Left ventricle myocardium inferior (tissue), 1 donor: ENCODE measurements at regions not wholly inside any gene's neighbourhood (a gene's known extent, or its start where the extent isn't known, plus 50 kb on each side); places are given as distances from the start of the nearest gene placed in this dataset.

Source experiments
- DNase-seq: peaks from one replicate; pipeline ENCODE4 v3.0.0-alpha.2; 2020
- H3K27ac ChIP-seq: fragments of 200-600 bp; replicated peaks from 2 replicates; pipeline ENCODE4 v1.8.0; 2021
- H3K27me3 ChIP-seq: fragments of 200-600 bp; 2 replicates; pipeline ENCODE4 v1.8.0; 2021; ENCODE audit warnings: low read depth
- H3K36me3 ChIP-seq: fragments of 200-600 bp; 2 replicates; pipeline ENCODE4 v1.8.0; 2021
- H3K4me1 ChIP-seq: fragments of 200-600 bp; 2 replicates; pipeline ENCODE4 v1.8.0; 2021
- H3K4me3 ChIP-seq: fragments of 200-600 bp; 2 replicates; pipeline ENCODE4 v1.8.0; 2021; ENCODE audit warnings: mild to moderate bottlenecking, moderate library complexity
- H3K9me3 ChIP-seq: fragments of 200-600 bp; replicated peaks from 2 replicates; pipeline ENCODE4 v1.8.0; 2021
- intact Hi-C: fragments of 100-400 bp; cut with micrococcal nuclease; formaldehyde crosslinking; loops from one replicate; pipeline ENCODE4 v1.11.0; 2022
- TF ChIP-seq, protein P1 (sequence below): fragments of 200-600 bp; IDR thresholded peaks from 2 replicates; pipeline ENCODE4 v1.8.0; 2021; ENCODE audit warnings: antibody characterized with exemption, mild to moderate bottlenecking, borderline replicate concordance
- donor health status: DM: no; HTN: yes; CAD: no; lungs with severe emphysema.

DNA sequence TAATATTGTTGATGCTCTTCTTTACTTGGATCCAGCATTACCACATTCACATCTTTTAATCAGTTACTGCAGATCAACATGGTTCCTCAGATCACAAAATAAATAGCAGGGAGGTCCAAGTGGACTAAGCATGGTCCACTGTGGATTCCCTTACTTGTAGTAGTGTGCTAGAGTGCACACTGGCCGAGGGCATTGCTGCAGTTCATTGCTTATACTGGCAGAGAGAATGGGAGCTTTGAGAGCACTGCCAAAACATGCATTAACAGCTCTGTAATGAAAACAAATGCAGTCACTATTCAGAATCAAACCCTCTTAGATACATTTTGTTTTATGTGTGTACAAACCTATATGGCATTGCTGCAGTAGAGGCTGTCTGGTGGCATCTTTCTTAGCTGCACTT lies 471.5 kb downstream of the CD109 start:
- Histone ChIP-seq H3K4me3 (no peak overlapping the region), H3K27me3 (no peaks in the 10 kb centered on the region), H3K36me3 (no peaks in the 10 kb centered on the region), H3K9me3 (no peaks in the 10 kb centered on the region), H3K27ac (peak overlapping the region; percentile 39), H3K4me1 (peaks cover 12% of the 10 kb centered on the region)
- DNase-seq, result no peak
- TF ChIP-seq, protein P1, sequence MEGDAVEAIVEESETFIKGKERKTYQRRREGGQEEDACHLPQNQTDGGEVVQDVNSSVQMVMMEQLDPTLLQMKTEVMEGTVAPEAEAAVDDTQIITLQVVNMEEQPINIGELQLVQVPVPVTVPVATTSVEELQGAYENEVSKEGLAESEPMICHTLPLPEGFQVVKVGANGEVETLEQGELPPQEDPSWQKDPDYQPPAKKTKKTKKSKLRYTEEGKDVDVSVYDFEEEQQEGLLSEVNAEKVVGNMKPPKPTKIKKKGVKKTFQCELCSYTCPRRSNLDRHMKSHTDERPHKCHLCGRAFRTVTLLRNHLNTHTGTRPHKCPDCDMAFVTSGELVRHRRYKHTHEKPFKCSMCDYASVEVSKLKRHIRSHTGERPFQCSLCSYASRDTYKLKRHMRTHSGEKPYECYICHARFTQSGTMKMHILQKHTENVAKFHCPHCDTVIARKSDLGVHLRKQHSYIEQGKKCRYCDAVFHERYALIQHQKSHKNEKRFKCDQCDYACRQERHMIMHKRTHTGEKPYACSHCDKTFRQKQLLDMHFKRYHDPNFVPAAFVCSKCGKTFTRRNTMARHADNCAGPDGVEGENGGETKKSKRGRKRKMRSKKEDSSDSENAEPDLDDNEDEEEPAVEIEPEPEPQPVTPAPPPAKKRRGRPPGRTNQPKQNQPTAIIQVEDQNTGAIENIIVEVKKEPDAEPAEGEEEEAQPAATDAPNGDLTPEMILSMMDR, result no peak
- intact Hi-C loops, result no loop called here

DNA sequence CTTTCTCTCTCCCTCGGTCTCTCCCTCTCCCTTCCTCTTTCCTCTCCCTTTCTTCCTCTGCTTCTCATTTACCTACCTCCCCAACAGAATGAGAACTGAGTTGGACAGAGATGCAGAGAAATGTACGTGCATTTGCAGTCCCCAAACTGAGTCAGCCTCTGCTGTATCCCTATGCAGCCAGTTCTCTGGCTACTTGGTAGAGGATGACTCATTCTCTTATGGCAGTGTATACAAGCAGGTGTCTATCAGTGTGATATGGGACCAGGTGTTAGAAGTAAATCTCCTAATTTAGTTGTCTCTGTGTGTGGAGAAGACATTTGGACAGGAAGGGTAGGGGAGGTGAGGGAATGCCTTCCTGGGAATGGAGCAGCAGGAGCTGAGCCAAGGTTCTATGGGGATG lies 470.8 kb downstream of the CD109 start:
- DNase-seq, result no peak
- intact Hi-C loops, result no loop called here
- H3K4me1 ChIP-seq, result peaks cover 12% of the 10 kb centered on the region
- H3K9me3 ChIP-seq, result no peaks in the 10 kb centered on the region
- no peak overlapping the region for H3K27ac ChIP-seq
- H3K4me3 ChIP-seq, result no peak overlapping the region
- H3K27me3 ChIP-seq, result no peaks in the 10 kb centered on the region
- no peaks in the 10 kb centered on the region for H3K36me3 ChIP-seq
- TF ChIP-seq, protein P1, result no peak

DNA sequence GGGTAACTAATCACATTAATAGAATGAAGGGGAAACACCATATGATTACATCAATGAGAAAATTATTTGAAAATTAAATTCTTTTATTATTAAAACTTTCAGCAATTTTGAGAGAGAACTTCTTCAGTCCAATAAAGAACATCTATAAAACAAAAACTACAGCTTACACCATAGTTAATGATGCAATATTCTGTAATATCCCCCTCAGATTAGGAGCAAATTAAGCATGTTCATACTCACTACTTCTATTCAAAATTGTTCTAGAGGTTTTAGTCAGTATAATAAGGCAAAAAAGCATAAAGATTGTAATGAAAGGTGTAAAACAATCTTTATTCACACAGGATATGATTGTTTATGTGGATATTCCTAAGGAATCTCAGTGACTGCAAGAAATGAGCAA lies 465.4 kb downstream of the CD109 start:
- TF ChIP-seq, protein P1, result no peak
- intact Hi-C loops, result no loop called here
- no peak overlapping the region for H3K27ac ChIP-seq
- no peaks in the 10 kb centered on the region for H3K36me3 ChIP-seq
- no peaks in the 10 kb centered on the region for H3K4me1 ChIP-seq
- H3K27me3 ChIP-seq, result no peaks in the 10 kb centered on the region
- DNase-seq, result no peak
- H3K4me3 ChIP-seq, result no peak overlapping the region
- H3K9me3 ChIP-seq, result peaks cover 16% of the 10 kb centered on the region

DNA sequence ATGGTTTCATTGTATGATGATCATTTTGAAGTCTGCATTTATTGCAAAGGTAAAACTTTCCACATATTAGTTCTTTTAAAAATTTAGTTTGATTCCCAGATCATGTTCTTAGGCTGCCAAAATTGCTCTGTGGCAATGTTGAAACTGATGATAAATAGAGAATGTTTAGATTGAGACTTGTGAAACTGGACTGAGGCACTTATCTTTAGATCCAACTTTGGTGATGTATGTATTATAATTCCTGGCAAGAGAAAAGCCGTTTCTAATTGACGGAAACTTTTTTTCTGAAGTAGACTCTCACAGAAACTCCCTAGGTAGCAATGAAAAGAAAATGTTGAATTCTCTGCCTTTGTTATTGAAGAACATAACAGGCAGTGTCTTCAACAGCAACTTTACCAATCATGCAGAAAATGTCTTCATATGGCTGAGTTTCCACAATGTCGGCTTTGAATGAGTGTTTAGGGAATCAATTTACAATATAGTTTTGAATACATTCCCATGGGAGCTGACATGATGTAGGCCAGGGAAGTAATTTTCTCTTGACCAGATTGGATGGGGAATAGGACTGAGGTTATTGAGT lies 456.2 kb downstream of the CD109 start:
- Histone ChIP-seq H3K27ac (no peak overlapping the region), H3K4me1 (no peaks in the 10 kb centered on the region), H3K36me3 (no peaks in the 10 kb centered on the region), H3K27me3 (no peaks in the 10 kb centered on the region), H3K4me3 (no peak overlapping the region), H3K9me3 (no peaks in the 10 kb centered on the region)
- TF ChIP-seq, protein P1, result no peak
- no peak for DNase-seq
- intact Hi-C loops, result no loop called here

DNA sequence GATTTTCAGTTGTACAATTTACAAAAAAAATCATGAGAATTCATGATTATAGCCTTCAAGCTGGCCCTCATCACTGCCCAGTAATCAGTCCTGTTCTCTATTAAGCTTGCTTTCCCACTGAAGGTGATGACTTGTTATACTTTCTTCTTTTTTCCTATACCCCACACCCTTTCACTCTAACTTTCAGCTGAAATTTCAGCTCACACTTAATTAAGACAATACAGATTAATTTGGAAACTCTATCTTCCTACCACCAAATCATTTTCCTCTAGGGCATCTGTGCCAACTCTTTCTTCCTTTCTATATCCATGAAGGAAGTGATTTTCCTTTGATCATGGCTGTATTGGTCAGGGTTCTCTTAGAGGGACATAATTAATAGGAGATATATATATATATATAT lies 449.9 kb downstream of the CD109 start:
- H3K4me1 ChIP-seq, result no peaks in the 10 kb centered on the region
- H3K4me3 ChIP-seq, result no peak overlapping the region
- DNase-seq, result no peak
- TF ChIP-seq, protein P1, result no peak
- no peaks in the 10 kb centered on the region for H3K36me3 ChIP-seq
- H3K27me3 ChIP-seq, result no peaks in the 10 kb centered on the region
- H3K27ac ChIP-seq, result no peak overlapping the region
- no peaks in the 10 kb centered on the region for H3K9me3 ChIP-seq
- intact Hi-C loops, result no loop called here
